Choroid plexus epithelial cell (primary cell): ENCODE measurements at regions not wholly inside any gene's neighbourhood (a gene's known extent, or its start where the extent isn't known, plus 50 kb on each side); places are given as distances from the start of the nearest gene placed in this dataset.

Source experiments
- DNase-seq: peaks from one replicate; pipeline ENCODE4 v3.0.0-alpha.2; 2010; ENCODE audit warnings: low read depth
- H3K4me3 ChIP-seq: 2 replicates; pipeline ENCODE4 v1.5.1; 2011; ENCODE audit warnings: low read depth, mild to moderate bottlenecking, control low read depth, low read length, moderate library complexity
- CTCF ChIP-seq: conservative IDR thresholded peaks from 2 replicates; pipeline ENCODE4 v1.5.1; 2011; ENCODE audit warnings: low read depth, mild to moderate bottlenecking, control low read depth, inconsistent platforms, low read length, moderate library complexity

- H3K4me3 ChIP-seq = no peak overlapping the region
- TF ChIP-seq CTCF = no peak
- no peak for DNase-seq
Measured at GRCh38 chr17:73759734-73760438, 115.6 kb upstream of the SDK2 start.

- DNase-seq = no peak
- no peak overlapping the region for H3K4me3 ChIP-seq
- no peak for TF ChIP-seq CTCF
Measured at GRCh38 chr17:73760439-73760758, 116.2 kb upstream of the SDK2 start.

- no peak for TF ChIP-seq CTCF
- H3K4me3 ChIP-seq = no peak overlapping the region
- DNase-seq = no peak
Measured at GRCh38 chr17:73765824-73766563, 121.7 kb upstream of the SDK2 start.

GRCh38 chr17:73767696-73768095 is 123.5 kb upstream of the SDK2 start:
- no peak overlapping the region for H3K4me3 ChIP-seq
- no peak for DNase-seq
- no peak for TF ChIP-seq CTCF

- no peak for TF ChIP-seq CTCF
- no peak for DNase-seq
- no peak overlapping the region for H3K4me3 ChIP-seq
Measured at GRCh38 chr17:73768691-73769090, 124.4 kb upstream of the SDK2 start.

- H3K4me3 ChIP-seq = no peak overlapping the region
- no peak for TF ChIP-seq CTCF
- DNase-seq = no peak
Measured at GRCh38 chr17:73769479-73769878, 125.2 kb upstream of the SDK2 start.
